Left ventricle myocardium inferior (tissue), 1 donor: ENCODE measurements at regions not wholly inside any gene's neighbourhood (a gene's known extent, or its start where the extent isn't known, plus 50 kb on each side); places are given as distances from the start of the nearest gene placed in this dataset.
"Not testable (repeated sequence)": the region's sequence is repeated elsewhere in the genome, so short reads cannot be mapped to it uniquely, and the experiment has no call there.

Experiments
- DNase-seq: peaks from one replicate; pipeline ENCODE4 v3.0.0-alpha.2; 2020
- H3K27ac ChIP-seq: fragments of 200-600 bp; replicated peaks from 2 replicates; pipeline ENCODE4 v1.8.0; 2021
- H3K27me3 ChIP-seq: fragments of 200-600 bp; 2 replicates; pipeline ENCODE4 v1.8.0; 2021; ENCODE audit warnings: low read depth
- H3K36me3 ChIP-seq: fragments of 200-600 bp; 2 replicates; pipeline ENCODE4 v1.8.0; 2021
- H3K4me1 ChIP-seq: fragments of 200-600 bp; 2 replicates; pipeline ENCODE4 v1.8.0; 2021
- H3K4me3 ChIP-seq: fragments of 200-600 bp; 2 replicates; pipeline ENCODE4 v1.8.0; 2021; ENCODE audit warnings: mild to moderate bottlenecking, moderate library complexity
- H3K9me3 ChIP-seq: fragments of 200-600 bp; replicated peaks from 2 replicates; pipeline ENCODE4 v1.8.0; 2021
- intact Hi-C: fragments of 100-400 bp; cut with micrococcal nuclease; formaldehyde crosslinking; loops from one replicate; pipeline ENCODE4 v1.11.0; 2022
- TF ChIP-seq, protein P1 (sequence below): fragments of 200-600 bp; IDR thresholded peaks from 2 replicates; pipeline ENCODE4 v1.8.0; 2021; ENCODE audit warnings: antibody characterized with exemption, mild to moderate bottlenecking, borderline replicate concordance
- donor health status: DM: no; HTN: yes; CAD: no; lungs with severe emphysema.

DNA sequence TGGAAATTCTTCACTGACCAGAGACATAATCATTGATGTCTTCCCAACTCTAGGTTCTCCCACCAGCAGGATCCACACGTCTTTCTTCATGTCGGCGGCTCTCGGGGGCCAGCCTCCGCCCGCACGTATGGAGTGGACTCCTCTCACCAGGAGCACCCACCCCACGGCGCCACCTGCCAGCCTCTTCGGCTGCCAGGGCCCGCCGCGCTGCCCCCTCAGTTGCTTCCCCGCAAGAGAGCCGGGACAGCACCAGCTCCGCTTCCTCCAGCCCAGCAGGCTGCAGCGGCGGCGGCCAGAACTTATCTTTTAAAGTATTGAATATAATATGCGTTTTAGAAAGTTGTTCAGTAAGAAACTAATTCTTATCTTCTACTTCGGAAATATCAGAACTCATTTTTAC, 273.5 kb downstream of the LIPI start:
- DNase-seq, result no peak

DNA sequence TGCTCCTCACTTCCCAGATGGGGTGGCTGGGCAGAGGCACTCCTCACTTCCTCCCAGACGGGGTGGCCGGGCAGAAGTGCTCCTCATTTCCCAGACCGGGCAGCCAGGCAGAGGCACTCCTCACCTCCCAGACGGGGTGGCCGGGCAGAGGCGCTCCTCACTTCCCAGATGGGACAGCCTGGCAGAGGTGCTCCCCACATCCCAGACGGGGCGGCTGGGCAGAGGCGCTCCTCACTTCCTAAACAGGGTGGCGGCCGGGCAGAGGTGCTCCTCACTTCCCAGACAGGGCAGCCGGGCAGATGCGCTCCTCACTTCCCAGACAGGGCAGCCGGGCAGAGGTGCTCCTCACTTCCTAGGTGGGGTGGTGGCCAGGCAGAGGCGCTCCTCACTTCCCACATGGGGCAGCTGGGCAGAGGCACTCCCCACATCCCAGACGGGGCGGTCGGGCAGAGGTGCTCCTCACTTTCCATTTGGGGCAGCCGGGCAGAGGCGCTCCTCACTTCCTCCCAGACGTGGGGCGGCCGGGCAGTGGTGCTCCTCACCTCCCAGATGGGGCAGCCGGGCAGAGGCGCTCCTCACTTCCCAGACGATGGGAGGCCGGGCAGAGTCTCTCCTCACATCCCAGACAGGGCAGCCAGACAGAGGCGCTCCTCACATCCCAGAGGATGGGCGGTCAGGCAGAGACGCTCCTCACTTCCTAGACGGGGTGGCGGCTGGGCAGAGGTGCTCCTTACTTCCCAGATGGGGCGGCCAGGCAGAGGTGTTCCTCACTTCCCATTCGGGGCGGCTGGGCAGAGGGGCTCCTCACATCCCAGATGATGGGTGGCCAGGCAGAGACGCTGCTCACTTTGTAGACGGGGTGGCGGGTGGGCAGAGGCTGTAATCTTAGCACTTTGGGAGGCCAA, 274.5 kb downstream of the LIPI start:
- H3K4me1 ChIP-seq, H3K27ac ChIP-seq, H3K36me3 ChIP-seq, H3K4me3 ChIP-seq, H3K27me3 ChIP-seq, H3K9me3 ChIP-seq, intact Hi-C loops: not testable (repeated sequence)
- DNase-seq, result peak; percentile 12

More for the DNA sequence above, 273.5 kb downstream of the LIPI start:
- H3K27me3 ChIP-seq, result no peaks in the 10 kb centered on the region
- H3K36me3 ChIP-seq, result no peaks in the 10 kb centered on the region
- no peaks in the 10 kb centered on the region for H3K9me3 ChIP-seq
- H3K4me3 ChIP-seq, result no peak overlapping the region
- intact Hi-C loops, result no loop called here
- H3K4me1 ChIP-seq, result no peaks in the 10 kb centered on the region
- no peak overlapping the region for H3K27ac ChIP-seq
- TF ChIP-seq, protein P1, sequence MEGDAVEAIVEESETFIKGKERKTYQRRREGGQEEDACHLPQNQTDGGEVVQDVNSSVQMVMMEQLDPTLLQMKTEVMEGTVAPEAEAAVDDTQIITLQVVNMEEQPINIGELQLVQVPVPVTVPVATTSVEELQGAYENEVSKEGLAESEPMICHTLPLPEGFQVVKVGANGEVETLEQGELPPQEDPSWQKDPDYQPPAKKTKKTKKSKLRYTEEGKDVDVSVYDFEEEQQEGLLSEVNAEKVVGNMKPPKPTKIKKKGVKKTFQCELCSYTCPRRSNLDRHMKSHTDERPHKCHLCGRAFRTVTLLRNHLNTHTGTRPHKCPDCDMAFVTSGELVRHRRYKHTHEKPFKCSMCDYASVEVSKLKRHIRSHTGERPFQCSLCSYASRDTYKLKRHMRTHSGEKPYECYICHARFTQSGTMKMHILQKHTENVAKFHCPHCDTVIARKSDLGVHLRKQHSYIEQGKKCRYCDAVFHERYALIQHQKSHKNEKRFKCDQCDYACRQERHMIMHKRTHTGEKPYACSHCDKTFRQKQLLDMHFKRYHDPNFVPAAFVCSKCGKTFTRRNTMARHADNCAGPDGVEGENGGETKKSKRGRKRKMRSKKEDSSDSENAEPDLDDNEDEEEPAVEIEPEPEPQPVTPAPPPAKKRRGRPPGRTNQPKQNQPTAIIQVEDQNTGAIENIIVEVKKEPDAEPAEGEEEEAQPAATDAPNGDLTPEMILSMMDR, result no peak

DNA sequence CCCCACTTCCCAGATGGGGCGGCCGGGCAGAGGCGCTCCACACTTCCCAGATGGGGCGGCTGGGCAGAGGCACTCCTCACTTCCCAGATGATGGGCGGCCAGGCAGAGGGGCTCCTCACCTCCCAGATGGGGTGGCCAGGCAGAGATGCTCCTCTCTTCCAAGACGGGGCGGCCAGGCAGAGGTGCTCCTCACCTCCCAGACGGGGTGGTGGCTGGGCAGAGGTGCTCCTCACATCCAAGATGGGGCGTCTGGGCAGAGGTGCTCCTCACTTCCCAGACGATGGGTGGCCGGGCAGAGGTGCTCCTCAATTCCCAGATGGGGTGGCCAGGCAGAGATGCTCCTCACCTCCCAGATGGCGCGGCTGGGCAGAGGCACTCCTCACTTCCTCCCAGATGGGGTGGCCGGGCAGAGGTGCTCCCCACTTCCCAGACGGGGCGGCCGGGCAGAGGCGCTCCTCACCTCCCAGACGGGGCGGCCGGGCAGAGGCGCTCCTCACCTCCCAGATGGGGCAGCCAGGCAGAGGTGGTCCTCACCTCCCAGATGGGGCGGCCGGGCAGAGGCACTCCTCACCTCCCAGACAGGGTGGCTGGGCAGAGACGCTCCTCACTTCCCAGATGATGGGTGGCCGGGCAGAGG, 275.2 kb downstream of the LIPI start:
- intact Hi-C loops, DNase-seq, H3K4me3 ChIP-seq, H3K27me3 ChIP-seq, H3K27ac ChIP-seq, H3K36me3 ChIP-seq, H3K4me1 ChIP-seq, H3K9me3 ChIP-seq: not testable (repeated sequence)

DNA sequence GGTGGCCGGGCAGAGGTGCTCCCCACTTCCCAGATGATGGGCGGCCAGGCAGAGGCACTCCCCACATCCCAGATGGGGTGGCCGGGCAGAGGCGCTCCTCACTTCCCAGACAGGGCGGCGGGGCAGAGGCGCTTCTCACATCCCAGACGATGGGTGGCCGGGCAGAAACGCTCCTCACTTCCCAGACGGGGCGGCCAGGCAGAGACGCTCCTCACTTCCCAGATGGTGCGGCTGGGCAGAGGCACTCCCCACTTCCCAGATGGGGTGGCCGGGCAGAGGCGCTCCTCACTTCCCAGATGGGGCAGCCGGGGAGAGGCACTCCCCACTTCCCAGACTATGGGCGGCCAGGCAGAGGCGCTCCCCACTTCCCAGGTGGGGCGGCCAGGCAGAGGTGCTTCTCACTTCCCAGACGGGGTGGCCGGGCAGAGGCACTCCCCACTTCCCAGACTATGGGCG, 275.8 kb downstream of the LIPI start:
- H3K36me3 ChIP-seq, H3K4me3 ChIP-seq, H3K27me3 ChIP-seq, DNase-seq, H3K4me1 ChIP-seq, H3K27ac ChIP-seq, intact Hi-C loops, H3K9me3 ChIP-seq: not testable (repeated sequence)

DNA sequence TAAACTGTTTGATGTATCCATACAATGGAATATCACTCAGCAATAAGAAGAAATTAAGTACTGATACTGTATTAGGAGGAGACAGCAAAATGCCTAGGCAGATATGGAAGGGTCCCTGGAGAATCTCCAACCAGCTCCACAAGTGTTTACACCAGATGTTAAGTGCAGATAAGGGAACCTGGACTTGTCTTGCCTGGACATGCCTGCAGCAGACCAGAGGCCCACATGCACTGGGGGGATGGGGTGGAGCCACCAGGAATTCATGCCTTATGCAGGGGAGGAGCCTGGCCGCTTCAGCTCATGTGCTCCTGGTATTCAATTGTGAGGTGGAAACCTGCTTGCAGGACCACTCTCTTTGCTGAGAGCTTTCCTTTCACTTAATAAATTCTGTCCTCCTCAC, 287.6 kb downstream of the LIPI start:
- H3K27me3 ChIP-seq, H3K36me3 ChIP-seq, H3K9me3 ChIP-seq, H3K4me3 ChIP-seq, H3K27ac ChIP-seq, H3K4me1 ChIP-seq, DNase-seq, intact Hi-C loops: not testable (repeated sequence)

DNA sequence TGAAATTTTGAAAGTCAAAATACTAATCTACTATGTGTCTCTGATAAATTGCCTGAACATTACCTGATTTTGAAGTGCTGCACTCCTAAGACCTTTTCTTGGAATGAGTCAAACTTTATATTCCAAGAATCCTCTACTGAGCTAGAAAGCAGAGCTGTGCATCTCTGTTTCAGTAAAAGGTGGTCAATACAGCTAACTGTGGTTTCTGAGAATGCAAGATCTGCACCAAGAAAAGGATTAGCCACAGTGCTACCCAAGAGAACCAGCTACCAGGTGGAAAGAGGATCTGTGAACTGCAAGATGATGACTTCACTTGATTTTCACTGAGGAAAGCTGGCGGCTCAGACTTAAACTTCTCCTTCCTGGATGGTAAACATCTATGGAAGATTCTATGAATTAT, 289.3 kb downstream of the LIPI start:
- H3K36me3 ChIP-seq, intact Hi-C loops, H3K4me1 ChIP-seq, H3K27me3 ChIP-seq, H3K4me3 ChIP-seq, H3K9me3 ChIP-seq, H3K27ac ChIP-seq, DNase-seq: not testable (repeated sequence)

DNA sequence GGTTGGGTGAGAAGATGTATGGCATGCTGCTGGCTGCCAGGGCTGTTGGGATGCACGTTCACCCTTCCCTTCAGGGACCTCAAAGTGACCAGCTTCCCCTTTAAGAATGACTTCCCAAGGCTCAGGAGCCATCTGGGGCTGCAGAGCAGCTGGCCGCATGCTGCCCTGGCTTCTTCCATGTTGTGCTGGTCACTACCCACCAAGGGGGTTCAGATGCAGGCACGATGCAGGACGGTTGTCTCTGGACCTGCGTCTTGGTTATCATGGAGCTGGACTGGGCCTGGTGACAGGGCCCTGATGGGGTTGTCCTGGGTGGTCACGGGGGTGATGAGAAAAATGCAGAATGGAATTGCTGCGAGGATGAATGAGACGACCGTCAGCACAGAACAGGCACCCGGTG, 297.8 kb downstream of the POTED start:
- H3K36me3 ChIP-seq, H3K27me3 ChIP-seq, H3K4me1 ChIP-seq, H3K9me3 ChIP-seq, intact Hi-C loops, H3K4me3 ChIP-seq, DNase-seq, H3K27ac ChIP-seq: not testable (repeated sequence)

DNA sequence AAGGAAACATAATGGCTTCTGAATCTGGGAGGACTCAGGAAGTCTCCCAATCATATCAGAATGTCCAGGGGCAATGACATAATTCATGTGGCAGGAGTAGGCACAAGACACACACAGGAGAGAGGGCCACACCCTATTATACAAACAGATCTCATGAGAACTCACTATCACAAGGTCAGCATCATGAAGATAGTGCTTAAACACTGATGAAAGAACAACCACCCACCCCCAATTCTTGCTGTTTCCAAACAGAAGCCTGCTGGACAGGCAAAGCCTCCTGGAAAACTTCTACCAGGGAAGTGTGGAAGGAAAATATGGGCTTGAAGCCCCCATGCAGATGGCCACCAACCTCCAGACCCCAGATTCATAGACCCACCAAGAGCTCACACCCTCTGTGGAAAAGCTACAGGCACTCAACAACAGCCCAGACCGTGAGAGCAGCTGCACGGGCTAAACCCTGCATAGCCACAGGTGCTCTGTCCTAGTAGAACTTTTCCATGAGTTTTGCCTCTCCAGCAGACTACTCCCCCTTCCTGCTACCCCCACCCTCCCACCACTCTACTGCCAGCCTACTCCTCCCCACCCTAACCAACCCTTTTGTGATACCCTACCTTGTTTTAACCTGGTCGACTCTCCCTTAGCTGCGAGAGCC, 287.1 kb downstream of the POTED start:
- H3K27ac ChIP-seq, H3K27me3 ChIP-seq, H3K9me3 ChIP-seq, H3K4me1 ChIP-seq, H3K4me3 ChIP-seq, H3K36me3 ChIP-seq, DNase-seq, intact Hi-C loops: not testable (repeated sequence)

DNA sequence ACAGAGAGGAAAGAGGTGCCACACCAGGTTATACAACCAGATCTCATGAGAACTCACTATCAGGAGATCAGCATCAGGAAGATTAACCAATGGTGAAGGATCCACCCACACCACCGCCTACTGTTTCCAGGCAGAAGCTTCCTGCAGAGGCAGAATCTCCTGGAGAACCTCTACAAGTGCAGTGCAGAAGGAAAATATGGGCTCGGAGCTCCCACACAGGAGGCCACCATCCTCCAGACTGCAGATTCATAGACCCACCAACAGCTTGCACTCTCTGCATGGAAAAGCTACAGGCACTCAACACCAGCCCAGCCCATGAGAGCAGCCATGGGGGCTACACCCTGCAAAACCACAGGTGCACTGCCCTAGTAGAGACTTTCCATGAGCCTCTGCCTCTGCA, 284.0 kb downstream of the POTED start:
- H3K36me3 ChIP-seq, H3K27ac ChIP-seq, H3K27me3 ChIP-seq, DNase-seq, H3K9me3 ChIP-seq, H3K4me1 ChIP-seq, intact Hi-C loops, H3K4me3 ChIP-seq: not testable (repeated sequence)

DNA sequence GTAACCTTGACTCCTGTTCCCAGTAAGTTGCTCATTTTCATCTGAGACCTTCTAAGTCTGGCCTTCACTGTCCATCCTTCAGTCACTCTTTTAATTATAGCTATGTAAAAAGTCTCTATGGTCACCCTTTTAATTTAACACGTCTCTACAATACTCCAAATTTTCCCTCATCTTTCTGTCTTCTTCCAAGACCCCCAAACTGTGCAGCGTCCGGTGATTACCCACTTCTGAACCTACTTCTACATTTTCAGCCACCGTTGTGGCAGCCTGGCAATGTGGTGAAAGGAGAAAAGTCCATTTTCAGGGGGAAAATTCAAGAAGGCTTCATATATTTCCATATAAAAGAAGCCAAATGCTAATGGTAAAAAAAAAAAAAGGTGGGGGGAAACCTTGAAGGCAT, 283.4 kb downstream of the POTED start:
- intact Hi-C loops, H3K27ac ChIP-seq, H3K4me1 ChIP-seq, H3K27me3 ChIP-seq, H3K9me3 ChIP-seq, H3K4me3 ChIP-seq, H3K36me3 ChIP-seq, DNase-seq: not testable (repeated sequence)

DNA sequence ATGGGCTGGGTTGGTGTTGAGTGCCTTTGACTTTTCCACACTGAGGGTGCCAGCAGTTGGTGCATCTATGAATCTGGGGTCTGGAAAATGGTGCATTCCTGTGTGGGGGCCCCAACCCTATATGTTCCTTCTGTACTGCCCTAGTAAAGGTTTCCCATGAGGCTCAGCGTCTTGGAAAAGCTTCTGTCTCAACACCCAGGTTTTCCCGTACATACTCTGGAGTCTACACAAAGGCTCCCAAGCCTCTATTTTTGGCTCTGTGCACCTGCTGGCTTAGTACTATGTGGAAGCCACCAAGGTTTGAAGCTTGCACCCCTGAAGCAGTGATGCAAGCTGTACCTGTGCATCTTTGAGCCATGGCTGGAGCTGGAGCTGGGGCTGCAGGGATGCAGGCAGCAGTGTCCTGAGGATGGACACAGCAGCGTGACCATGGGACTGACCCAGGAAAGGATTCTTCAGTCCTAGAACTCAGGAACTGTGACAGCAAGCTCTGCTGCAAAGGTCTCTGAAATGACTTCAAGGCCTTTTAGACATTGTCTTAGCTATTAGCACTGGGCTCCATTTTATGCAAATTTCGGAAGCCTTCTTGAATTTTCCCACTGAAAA, 282.7 kb downstream of the POTED start:
- not testable (repeated sequence) for H3K4me3 ChIP-seq

DNA sequence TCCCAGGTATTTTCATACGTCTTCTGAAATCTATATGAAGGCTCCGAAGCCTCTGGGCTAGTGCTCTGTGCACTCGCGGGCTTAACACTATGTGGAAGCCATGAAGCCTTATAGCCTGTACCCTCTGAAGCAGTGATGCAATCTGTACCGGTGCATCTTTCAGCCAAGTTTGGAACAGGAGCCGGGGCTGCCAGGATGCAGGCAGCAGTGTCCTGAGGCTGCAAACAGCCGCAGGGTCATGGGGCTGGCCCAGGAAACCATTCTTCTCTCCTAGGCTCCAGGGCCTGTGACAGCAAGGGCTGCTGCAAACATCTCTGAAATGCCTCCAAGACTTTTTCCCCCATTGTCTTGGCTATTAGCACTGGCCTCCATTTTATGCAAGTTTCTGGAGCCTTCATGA, 279.6 kb downstream of the POTED start:
- H3K4me1 ChIP-seq, H3K27ac ChIP-seq, H3K9me3 ChIP-seq, DNase-seq, H3K36me3 ChIP-seq, H3K4me3 ChIP-seq, intact Hi-C loops, H3K27me3 ChIP-seq: not testable (repeated sequence)

More for the DNA sequence above, 282.7 kb downstream of the POTED start:
- H3K27me3 ChIP-seq, intact Hi-C loops, H3K27ac ChIP-seq, H3K4me1 ChIP-seq, H3K36me3 ChIP-seq, H3K9me3 ChIP-seq, DNase-seq: not testable (repeated sequence)
